SH-SY5Y (cell line): ENCODE measurements at regions not wholly inside any gene's neighbourhood (a gene's known extent, or its start where the extent isn't known, plus 50 kb on each side); places are given as distances from the start of the nearest gene placed in this dataset.

Source experiments
- GATA2 ChIP-seq: IDR thresholded peaks from 2 replicates; pipeline ENCODE4 v1.6.1; 2011; ENCODE audit warnings: mild to moderate bottlenecking, low read depth, low read length
- GATA3 ChIP-seq: IDR thresholded peaks from 2 replicates; pipeline ENCODE4 v1.6.1; 2011; ENCODE audit warnings: low read depth, mild to moderate bottlenecking, low read length, moderate library complexity

GRCh38 chr11:38330578-38330977 lies 1732.5 kb upstream of the RAG2 start:
- no peak for TF ChIP-seq GATA2
- TF ChIP-seq GATA3 = no peak
